ENCODE measurements at regions not wholly inside any gene's neighbourhood (a gene's known extent, or its start where the extent isn't known, plus 50 kb on each side); places are given as distances from the start of the nearest gene placed in this dataset.

DNA sequence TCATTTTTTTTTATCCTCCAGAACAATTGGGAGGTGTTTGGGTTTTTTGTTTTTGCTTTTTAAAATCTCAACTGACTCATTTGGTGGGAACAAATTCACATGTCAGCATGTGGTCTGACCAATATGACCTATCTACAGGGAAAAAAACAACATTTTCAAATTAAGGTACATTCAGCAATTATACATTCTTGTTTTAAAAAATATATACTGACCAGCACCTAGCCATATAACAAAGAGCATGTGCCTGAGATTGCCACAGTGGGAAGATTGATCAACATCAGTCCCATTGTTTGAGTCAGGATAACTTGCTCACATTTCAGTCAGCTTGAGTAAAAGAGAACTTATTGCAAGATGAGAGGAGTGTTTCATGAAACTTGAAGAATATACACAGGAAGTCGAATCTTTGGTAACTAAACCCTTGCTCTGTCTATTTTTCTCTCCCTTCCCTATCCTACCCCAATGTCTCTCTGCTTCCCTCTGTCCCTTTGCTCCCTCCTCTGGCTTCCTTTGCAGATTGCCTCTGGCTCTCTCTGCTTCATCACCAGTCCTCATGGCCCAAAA lies 163.2 kb upstream of the TAB2 start:
- no peak for TF ChIP-seq TEAD4 (IDR thresholded peaks at IDR 0.05)
- TF ChIP-seq, protein P1, sequence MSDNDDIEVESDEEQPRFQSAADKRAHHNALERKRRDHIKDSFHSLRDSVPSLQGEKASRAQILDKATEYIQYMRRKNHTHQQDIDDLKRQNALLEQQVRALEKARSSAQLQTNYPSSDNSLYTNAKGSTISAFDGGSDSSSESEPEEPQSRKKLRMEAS (IDR thresholded peaks at IDR 0.05) = no peak
- TF ChIP-seq EP300 (IDR thresholded peaks at IDR 0.05; ENCODE audit: borderline replicate concordance) = no peak
- TF ChIP-seq NFIC (IDR thresholded peaks at IDR 0.05) = no peak
- TF ChIP-seq CEBPB (IDR thresholded peaks at IDR 0.05) = no peak
- no peak for TF ChIP-seq TAF1 (IDR thresholded peaks at IDR 0.05; ENCODE audit: low read depth)
- TF ChIP-seq, protein P2, sequence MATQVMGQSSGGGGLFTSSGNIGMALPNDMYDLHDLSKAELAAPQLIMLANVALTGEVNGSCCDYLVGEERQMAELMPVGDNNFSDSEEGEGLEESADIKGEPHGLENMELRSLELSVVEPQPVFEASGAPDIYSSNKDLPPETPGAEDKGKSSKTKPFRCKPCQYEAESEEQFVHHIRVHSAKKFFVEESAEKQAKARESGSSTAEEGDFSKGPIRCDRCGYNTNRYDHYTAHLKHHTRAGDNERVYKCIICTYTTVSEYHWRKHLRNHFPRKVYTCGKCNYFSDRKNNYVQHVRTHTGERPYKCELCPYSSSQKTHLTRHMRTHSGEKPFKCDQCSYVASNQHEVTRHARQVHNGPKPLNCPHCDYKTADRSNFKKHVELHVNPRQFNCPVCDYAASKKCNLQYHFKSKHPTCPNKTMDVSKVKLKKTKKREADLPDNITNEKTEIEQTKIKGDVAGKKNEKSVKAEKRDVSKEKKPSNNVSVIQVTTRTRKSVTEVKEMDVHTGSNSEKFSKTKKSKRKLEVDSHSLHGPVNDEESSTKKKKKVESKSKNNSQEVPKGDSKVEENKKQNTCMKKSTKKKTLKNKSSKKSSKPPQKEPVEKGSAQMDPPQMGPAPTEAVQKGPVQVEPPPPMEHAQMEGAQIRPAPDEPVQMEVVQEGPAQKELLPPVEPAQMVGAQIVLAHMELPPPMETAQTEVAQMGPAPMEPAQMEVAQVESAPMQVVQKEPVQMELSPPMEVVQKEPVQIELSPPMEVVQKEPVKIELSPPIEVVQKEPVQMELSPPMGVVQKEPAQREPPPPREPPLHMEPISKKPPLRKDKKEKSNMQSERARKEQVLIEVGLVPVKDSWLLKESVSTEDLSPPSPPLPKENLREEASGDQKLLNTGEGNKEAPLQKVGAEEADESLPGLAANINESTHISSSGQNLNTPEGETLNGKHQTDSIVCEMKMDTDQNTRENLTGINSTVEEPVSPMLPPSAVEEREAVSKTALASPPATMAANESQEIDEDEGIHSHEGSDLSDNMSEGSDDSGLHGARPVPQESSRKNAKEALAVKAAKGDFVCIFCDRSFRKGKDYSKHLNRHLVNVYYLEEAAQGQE (IDR thresholded peaks at IDR 0.05; ENCODE audit: low read depth) = no peak
- no peak for TF ChIP-seq ZBTB7A (IDR thresholded peaks at IDR 0.05; ENCODE audit: low read depth)
- TF ChIP-seq CREB1 (IDR thresholded peaks at IDR 0.05; ENCODE audit: low read depth) = no peak
- no peak for TF ChIP-seq TCF12 (IDR thresholded peaks at IDR 0.05; ENCODE audit: low read depth)
- TF ChIP-seq FOXM1 (IDR thresholded peaks at IDR 0.05; ENCODE audit: borderline replicate concordance, low read depth) = no peak
- TF ChIP-seq YY1 (IDR thresholded peaks at IDR 0.05; ENCODE audit: low read depth) = no peak
- TF ChIP-seq RAD21 (IDR thresholded peaks at IDR 0.05; ENCODE audit: low read depth) = no peak
- TF ChIP-seq, protein P3, sequence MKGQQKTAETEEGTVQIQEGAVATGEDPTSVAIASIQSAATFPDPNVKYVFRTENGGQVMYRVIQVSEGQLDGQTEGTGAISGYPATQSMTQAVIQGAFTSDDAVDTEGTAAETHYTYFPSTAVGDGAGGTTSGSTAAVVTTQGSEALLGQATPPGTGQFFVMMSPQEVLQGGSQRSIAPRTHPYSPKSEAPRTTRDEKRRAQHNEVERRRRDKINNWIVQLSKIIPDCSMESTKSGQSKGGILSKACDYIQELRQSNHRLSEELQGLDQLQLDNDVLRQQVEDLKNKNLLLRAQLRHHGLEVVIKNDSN (IDR thresholded peaks at IDR 0.05) = no peak
